Liver (tissue), 3 donors: ENCODE measurements at regions not wholly inside any gene's neighbourhood (a gene's known extent, or its start where the extent isn't known, plus 50 kb on each side); places are given as distances from the start of the nearest gene placed in this dataset.

Source experiments
- EGR1 ChIP-seq, 2 donors: IDR thresholded peaks; 2 replicates each; pipeline ENCODE4 v1.6.1; 2016 to 2018; ENCODE audit warnings: antibody characterized with exemption in 2 of 2, low read depth in 2 of 2
- RAD21 ChIP-seq, 2 donors: IDR thresholded peaks; 2 replicates each; pipeline ENCODE4 v1.6.1; 2016; ENCODE audit warnings: antibody characterized with exemption in 2 of 2, mild to moderate bottlenecking in 2 of 2
- TF ChIP-seq, protein P1 (sequence below): IDR thresholded peaks from 2 replicates; pipeline ENCODE4 v1.6.1; 2016; ENCODE audit warnings: antibody characterized with exemption, mild to moderate bottlenecking
- TF ChIP-seq, protein P2 (sequence below): fragments of 150-350 bp; IDR thresholded peaks from 2 replicates; pipeline ENCODE4 v1.5.1; 2017; ENCODE audit warnings: improper control_type of control experiment, low read depth, low read length; ENCODE audit not compliant: missing input control
- TF ChIP-seq, protein P3 (sequence below): IDR thresholded peaks from 2 replicates; pipeline ENCODE4 v1.6.1; 2016; ENCODE audit warnings: antibody characterized with exemption
- donor health status: healthy.
- donor health status: healthy.

DNA sequence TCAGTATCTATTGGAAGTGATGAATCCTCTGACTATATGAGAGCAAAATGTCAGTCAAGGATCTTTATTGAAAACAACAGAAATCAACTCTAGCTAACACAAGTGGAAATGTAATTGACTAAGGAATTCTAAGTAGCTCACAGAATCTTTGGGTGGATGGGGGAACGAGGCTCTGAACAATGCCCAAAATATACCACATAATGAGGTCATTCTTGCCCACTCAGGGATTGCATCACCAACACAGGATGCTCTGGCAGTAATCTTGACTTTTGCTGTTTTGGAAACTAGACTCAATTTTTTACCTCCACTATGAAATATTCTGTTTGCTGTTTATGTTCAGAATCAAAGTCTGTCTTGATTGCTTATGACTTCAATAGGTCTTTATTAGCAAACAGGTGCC lies 127.4 kb upstream of the UNC5C start:
- TF ChIP-seq RAD21 (IDR thresholded peaks at IDR 0.05): no peak
- TF ChIP-seq, protein P1, sequence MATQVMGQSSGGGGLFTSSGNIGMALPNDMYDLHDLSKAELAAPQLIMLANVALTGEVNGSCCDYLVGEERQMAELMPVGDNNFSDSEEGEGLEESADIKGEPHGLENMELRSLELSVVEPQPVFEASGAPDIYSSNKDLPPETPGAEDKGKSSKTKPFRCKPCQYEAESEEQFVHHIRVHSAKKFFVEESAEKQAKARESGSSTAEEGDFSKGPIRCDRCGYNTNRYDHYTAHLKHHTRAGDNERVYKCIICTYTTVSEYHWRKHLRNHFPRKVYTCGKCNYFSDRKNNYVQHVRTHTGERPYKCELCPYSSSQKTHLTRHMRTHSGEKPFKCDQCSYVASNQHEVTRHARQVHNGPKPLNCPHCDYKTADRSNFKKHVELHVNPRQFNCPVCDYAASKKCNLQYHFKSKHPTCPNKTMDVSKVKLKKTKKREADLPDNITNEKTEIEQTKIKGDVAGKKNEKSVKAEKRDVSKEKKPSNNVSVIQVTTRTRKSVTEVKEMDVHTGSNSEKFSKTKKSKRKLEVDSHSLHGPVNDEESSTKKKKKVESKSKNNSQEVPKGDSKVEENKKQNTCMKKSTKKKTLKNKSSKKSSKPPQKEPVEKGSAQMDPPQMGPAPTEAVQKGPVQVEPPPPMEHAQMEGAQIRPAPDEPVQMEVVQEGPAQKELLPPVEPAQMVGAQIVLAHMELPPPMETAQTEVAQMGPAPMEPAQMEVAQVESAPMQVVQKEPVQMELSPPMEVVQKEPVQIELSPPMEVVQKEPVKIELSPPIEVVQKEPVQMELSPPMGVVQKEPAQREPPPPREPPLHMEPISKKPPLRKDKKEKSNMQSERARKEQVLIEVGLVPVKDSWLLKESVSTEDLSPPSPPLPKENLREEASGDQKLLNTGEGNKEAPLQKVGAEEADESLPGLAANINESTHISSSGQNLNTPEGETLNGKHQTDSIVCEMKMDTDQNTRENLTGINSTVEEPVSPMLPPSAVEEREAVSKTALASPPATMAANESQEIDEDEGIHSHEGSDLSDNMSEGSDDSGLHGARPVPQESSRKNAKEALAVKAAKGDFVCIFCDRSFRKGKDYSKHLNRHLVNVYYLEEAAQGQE: no peak
- TF ChIP-seq, protein P2, sequence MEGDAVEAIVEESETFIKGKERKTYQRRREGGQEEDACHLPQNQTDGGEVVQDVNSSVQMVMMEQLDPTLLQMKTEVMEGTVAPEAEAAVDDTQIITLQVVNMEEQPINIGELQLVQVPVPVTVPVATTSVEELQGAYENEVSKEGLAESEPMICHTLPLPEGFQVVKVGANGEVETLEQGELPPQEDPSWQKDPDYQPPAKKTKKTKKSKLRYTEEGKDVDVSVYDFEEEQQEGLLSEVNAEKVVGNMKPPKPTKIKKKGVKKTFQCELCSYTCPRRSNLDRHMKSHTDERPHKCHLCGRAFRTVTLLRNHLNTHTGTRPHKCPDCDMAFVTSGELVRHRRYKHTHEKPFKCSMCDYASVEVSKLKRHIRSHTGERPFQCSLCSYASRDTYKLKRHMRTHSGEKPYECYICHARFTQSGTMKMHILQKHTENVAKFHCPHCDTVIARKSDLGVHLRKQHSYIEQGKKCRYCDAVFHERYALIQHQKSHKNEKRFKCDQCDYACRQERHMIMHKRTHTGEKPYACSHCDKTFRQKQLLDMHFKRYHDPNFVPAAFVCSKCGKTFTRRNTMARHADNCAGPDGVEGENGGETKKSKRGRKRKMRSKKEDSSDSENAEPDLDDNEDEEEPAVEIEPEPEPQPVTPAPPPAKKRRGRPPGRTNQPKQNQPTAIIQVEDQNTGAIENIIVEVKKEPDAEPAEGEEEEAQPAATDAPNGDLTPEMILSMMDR: no peak
- TF ChIP-seq EGR1 (IDR thresholded peaks at IDR 0.05; ENCODE audit: low read depth in 2 of 2): no peak
- TF ChIP-seq, protein P3, sequence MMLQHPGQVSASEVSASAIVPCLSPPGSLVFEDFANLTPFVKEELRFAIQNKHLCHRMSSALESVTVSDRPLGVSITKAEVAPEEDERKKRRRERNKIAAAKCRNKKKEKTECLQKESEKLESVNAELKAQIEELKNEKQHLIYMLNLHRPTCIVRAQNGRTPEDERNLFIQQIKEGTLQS: no peak
